KMS-11 (cell line): ENCODE measurements at regions not wholly inside any gene's neighbourhood (a gene's known extent, or its start where the extent isn't known, plus 50 kb on each side); places are given as distances from the start of the nearest gene placed in this dataset.
"Not testable (repeated sequence)": the region's sequence is repeated elsewhere in the genome, so short reads cannot be mapped to it uniquely, and the experiment has no call there.

Experiments used
- H2AFZ ChIP-seq: fragments of 200-600 bp; sonication (generic); 2 replicates; pipeline ENCODE4 v1.6.1; 2016; ENCODE audit warnings: antibody characterized with exemption, mixed run types, low read depth
- H3K27ac ChIP-seq: fragments of 200-600 bp; sonication (generic); 2 replicates; pipeline ENCODE4 v1.6.1; 2016; ENCODE audit warnings: mild to moderate bottlenecking, mixed run types
- H3K27me3 ChIP-seq: fragments of 200-600 bp; sonication (generic); 2 replicates; pipeline ENCODE4 v1.6.1; 2017; ENCODE audit warnings: mild to moderate bottlenecking, low read depth, mixed run types, moderate library complexity; ENCODE audit not compliant: insufficient read depth
- H3K36me3 ChIP-seq: fragments of 200-600 bp; sonication (generic); 2 replicates; pipeline ENCODE4 v1.6.1; 2017; ENCODE audit warnings: mild to moderate bottlenecking, mixed run types; ENCODE audit not compliant: insufficient read depth
- H3K4me1 ChIP-seq: fragments of 200-600 bp; sonication (generic); 2 replicates; pipeline ENCODE4 v1.6.1; 2016; ENCODE audit warnings: mild to moderate bottlenecking, low read depth, mixed run types; ENCODE audit not compliant: poor library complexity, severe bottlenecking
- H3K4me2 ChIP-seq: fragments of 200-600 bp; sonication (generic); 2 replicates; pipeline ENCODE4 v1.7.0; 2016; ENCODE audit warnings: mild to moderate bottlenecking, mixed run types
- H3K4me3 ChIP-seq: fragments of 200-600 bp; sonication (generic); IDR thresholded peaks from 2 replicates; pipeline ENCODE4 v1.6.1; 2017; ENCODE audit warnings: low read depth, low read length, mixed read lengths; ENCODE audit not compliant: insufficient read depth
- H3K79me2 ChIP-seq: fragments of 200-600 bp; sonication (generic); 2 replicates; pipeline ENCODE4 v1.6.1; 2016; ENCODE audit warnings: low read depth, mixed run types; ENCODE audit not compliant: insufficient read depth
- H3K9ac ChIP-seq: fragments of 200-600 bp; sonication (generic); 2 replicates; pipeline ENCODE4 v1.6.1; 2016; ENCODE audit warnings: mild to moderate bottlenecking, mixed run types
- H4K20me1 ChIP-seq: fragments of 200-600 bp; sonication (generic); 2 replicates; pipeline ENCODE4 v1.6.1; 2016; ENCODE audit warnings: mild to moderate bottlenecking, mixed run types; ENCODE audit not compliant: insufficient read depth
- TF ChIP-seq, protein P1 (sequence below): fragments of 200-600 bp; sonication (generic); conservative IDR thresholded peaks from 2 replicates; pipeline ENCODE4 v1.6.1; 2017; ENCODE audit warnings: low read depth, mild to moderate bottlenecking, antibody characterized with exemption, low read length, moderate library complexity, mixed read lengths

DNA sequence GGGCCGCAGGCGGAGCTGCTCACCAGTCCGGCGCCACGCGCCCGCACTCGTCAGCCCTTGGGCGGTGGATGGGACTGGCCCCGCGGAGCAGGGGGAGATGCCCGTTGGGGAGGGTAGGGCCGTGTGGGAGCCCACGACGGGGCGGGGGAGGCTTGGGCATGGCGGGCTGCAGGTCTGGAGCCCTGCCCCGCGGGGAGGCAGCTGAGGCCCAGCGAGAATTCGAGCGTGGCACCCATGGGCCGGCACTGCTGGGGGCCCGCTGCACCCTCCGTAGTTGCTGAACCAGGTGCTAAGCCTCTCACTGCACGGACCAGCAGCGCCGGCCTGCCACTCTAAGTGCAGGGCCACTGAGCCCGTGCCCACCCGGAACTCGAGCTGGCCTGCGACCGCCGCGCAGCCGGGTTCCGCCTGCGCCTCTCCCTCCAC is 182.4 kb upstream of the ERBB4 start:
- H3K27me3 ChIP-seq = no peaks in the 10 kb centered on the region
- H3K27ac ChIP-seq = no peak overlapping the region
- H3K9ac ChIP-seq = no peak overlapping the region
- H3K4me2 ChIP-seq = no peak overlapping the region
- TF ChIP-seq, protein P1, sequence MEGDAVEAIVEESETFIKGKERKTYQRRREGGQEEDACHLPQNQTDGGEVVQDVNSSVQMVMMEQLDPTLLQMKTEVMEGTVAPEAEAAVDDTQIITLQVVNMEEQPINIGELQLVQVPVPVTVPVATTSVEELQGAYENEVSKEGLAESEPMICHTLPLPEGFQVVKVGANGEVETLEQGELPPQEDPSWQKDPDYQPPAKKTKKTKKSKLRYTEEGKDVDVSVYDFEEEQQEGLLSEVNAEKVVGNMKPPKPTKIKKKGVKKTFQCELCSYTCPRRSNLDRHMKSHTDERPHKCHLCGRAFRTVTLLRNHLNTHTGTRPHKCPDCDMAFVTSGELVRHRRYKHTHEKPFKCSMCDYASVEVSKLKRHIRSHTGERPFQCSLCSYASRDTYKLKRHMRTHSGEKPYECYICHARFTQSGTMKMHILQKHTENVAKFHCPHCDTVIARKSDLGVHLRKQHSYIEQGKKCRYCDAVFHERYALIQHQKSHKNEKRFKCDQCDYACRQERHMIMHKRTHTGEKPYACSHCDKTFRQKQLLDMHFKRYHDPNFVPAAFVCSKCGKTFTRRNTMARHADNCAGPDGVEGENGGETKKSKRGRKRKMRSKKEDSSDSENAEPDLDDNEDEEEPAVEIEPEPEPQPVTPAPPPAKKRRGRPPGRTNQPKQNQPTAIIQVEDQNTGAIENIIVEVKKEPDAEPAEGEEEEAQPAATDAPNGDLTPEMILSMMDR = no peak
- H3K4me3 ChIP-seq = no peak overlapping the region
- H3K79me2 ChIP-seq = no peaks in the 10 kb centered on the region
- H2AFZ ChIP-seq = no peak overlapping the region
- no peaks in the 10 kb centered on the region for H3K36me3 ChIP-seq
- H4K20me1 ChIP-seq = no peaks in the 10 kb centered on the region
- peaks cover 16% of the 10 kb centered on the region for H3K4me1 ChIP-seq

DNA sequence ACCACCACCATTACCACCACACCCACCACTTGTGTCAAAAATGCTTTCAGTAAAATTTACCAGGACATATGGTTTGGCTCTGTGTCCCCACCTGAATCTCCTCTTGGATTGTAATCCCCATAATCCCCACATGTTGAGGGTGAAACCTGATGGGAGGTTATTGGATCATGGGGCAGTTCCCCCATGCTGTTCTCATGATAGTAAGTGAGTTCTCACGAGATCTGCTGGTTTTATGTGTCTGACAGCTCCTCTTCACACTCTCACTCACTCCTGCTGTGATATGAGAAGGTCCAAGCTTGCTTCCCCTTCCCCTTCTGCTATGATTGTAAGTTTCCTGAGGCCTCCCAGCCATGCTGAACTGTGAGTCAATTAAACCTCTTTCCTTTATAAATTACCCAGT is 176.8 kb upstream of the ERBB4 start:
- not testable (repeated sequence) for H3K27me3 ChIP-seq, H4K20me1 ChIP-seq, H3K9ac ChIP-seq, H3K79me2 ChIP-seq, H3K27ac ChIP-seq, H3K36me3 ChIP-seq, H2AFZ ChIP-seq, H3K4me3 ChIP-seq
- Histone ChIP-seq H3K4me1 (peaks cover 25% of the 10 kb centered on the region), H3K4me2 (peak overlapping the region; percentile 32; the same call in 1 of the 2 replicates)

DNA sequence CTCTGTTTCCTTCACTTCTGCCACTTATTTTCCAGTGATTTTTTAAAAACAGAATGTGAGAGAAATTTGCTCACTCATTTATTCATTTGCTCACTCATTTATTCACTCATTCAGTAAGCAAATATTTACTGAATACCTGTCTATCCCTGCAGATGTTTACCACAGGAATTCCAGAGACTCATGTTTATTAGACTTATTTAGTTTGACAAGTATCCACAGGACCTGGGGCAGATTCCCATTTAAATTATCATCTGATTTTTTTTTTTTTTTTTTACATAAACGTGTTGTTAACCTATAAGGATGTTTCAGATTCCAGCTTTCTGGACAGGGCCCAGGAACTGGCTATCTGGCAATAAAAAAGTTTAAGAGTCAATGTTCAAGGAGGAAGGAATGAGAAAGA is 175.1 kb upstream of the ERBB4 start:
- no peak overlapping the region for H3K9ac ChIP-seq
- H4K20me1 ChIP-seq = no peaks in the 10 kb centered on the region
- no peaks in the 10 kb centered on the region for H3K27me3 ChIP-seq
- TF ChIP-seq, protein P1 = no peak
- no peak overlapping the region for H3K27ac ChIP-seq
- no peak overlapping the region for H2AFZ ChIP-seq
- no peak overlapping the region for H3K4me2 ChIP-seq
- H3K4me1 ChIP-seq = peaks cover 25% of the 10 kb centered on the region
- no peaks in the 10 kb centered on the region for H3K79me2 ChIP-seq
- no peaks in the 10 kb centered on the region for H3K36me3 ChIP-seq
- H3K4me3 ChIP-seq = no peak overlapping the region

DNA sequence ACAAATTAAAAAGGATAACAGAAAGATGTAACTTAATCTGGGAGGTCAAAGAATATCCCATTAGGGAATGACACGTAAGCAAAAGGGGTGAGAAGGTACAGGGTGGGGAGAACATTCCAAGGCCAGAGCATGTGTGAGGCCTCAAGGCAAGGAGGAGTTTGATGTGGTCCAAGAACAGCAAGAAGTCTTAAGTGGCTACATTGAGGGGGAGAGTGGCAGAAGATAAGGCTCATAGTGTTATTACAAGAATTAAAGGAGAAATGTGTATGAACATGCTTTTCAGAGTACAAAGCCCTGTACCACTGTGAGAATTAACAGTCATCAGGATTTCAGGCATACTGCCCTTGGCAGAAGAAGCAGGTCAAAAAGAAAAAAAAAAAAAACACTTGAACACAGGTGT is 174.4 kb upstream of the ERBB4 start:
- TF ChIP-seq, protein P1 = no peak
- H3K79me2 ChIP-seq = no peaks in the 10 kb centered on the region
- no peak overlapping the region for H3K4me3 ChIP-seq
- no peak overlapping the region for H2AFZ ChIP-seq
- H3K4me1 ChIP-seq = peaks cover 25% of the 10 kb centered on the region
- no peak overlapping the region for H3K4me2 ChIP-seq
- H3K27me3 ChIP-seq = no peaks in the 10 kb centered on the region
- H3K9ac ChIP-seq = no peak overlapping the region
- H4K20me1 ChIP-seq = no peaks in the 10 kb centered on the region
- H3K27ac ChIP-seq = no peak overlapping the region
- no peaks in the 10 kb centered on the region for H3K36me3 ChIP-seq

DNA sequence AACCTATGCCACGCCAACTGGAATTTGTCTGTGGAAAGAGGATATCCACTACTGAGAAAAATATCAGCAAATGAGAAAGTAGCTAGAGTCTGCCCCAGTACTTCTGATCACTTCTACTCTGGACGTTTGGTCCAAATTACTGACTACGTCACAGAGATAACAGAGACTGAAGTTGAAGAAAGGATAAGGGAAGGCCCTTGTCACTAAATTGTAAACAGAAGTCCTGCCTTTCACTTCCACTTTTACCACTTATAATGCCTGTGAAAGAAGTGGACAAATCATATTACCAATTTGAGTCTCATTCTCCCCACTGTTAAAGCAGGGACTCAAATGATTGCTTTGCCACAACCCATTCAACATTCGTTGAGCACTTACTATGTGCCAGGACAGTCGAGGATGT is 173.9 kb upstream of the ERBB4 start:
- Histone ChIP-seq H3K4me2 (no peak overlapping the region), H3K27ac (no peak overlapping the region), H3K36me3 (no peaks in the 10 kb centered on the region), H3K4me1 (peaks cover 25% of the 10 kb centered on the region), H3K4me3 (no peak overlapping the region), H2AFZ (no peak overlapping the region), H3K79me2 (no peaks in the 10 kb centered on the region), H4K20me1 (no peaks in the 10 kb centered on the region), H3K9ac (no peak overlapping the region), H3K27me3 (no peaks in the 10 kb centered on the region)
- TF ChIP-seq, protein P1 = no peak
